Natural killer cell (primary cell): ENCODE measurements at regions not wholly inside any gene's neighbourhood (a gene's known extent, or its start where the extent isn't known, plus 50 kb on each side); places are given as distances from the start of the nearest gene placed in this dataset.

Experiments
- ATAC-seq, 3 donors: fragments of 150-1000 bp in 2 of 3; fragments of 200-7000 bp in 1 of 3; cut with Tn5 transposase; 1 replicate in 1 of 3; 2 replicates in 2 of 3; pipeline ENCODE4 v1.10.0; 2021; ENCODE audit warnings: mild to moderate bottlenecking in 2 of 3, moderate library complexity in 2 of 3
- DNase-seq, 2 donors: peaks; one replicate each; pipeline versions ENCODE4 v3.0.0 to v3.0.0-alpha.2; 2013 to 2021; ENCODE audit warnings: mixed read lengths in 1 of 2
- H3K27ac ChIP-seq: one replicate; pipeline ENCODE4 v1.5.1; 2013; ENCODE audit warnings: mild to moderate bottlenecking, low read length
- H3K27me3 ChIP-seq: one replicate; pipeline ENCODE4 v1.6.1; 2013; ENCODE audit warnings: low read length; ENCODE audit not compliant: control insufficient read depth, insufficient read depth
- H3K36me3 ChIP-seq: one replicate; pipeline ENCODE4 v1.6.1; 2013; ENCODE audit warnings: low read length; ENCODE audit not compliant: control insufficient read depth, insufficient read depth
- H3K4me1 ChIP-seq: one replicate; pipeline ENCODE4 v1.6.1; 2013; ENCODE audit warnings: low read length; ENCODE audit not compliant: control insufficient read depth, insufficient read depth
- H3K4me3 ChIP-seq: one replicate; pipeline ENCODE4 v1.5.1; 2013; ENCODE audit warnings: low read length
- H3K9me3 ChIP-seq: one replicate; pipeline ENCODE4 v1.6.1; 2013; ENCODE audit warnings: low read length; ENCODE audit not compliant: control insufficient read depth, insufficient read depth
- H3K27ac Mint-ChIP-seq, 2 donors: one replicate each; pipeline ENCODE4 v1.8.0; 2022; ENCODE audit warnings: mild to moderate bottlenecking in 2 of 2, mixed read lengths in 2 of 2, moderate library complexity in 1 of 2
- H3K27me3 Mint-ChIP-seq, 2 donors: one replicate each; pipeline ENCODE4 v1.8.0; 2022; ENCODE audit warnings: low read depth in 2 of 2, mixed read lengths in 2 of 2
- H3K36me3 Mint-ChIP-seq: one replicate; pipeline ENCODE4 v1.8.0; 2022; ENCODE audit warnings: mixed read lengths
- H3K4me1 Mint-ChIP-seq, 2 donors: one replicate each; pipeline ENCODE4 v1.8.0; 2022; ENCODE audit warnings: mixed read lengths in 2 of 2
- H3K4me3 Mint-ChIP-seq: one replicate; pipeline ENCODE4 v1.8.0; 2022; ENCODE audit warnings: mild to moderate bottlenecking, moderate library complexity, mixed read lengths
- H3K9me3 Mint-ChIP-seq, 2 donors: one replicate each; pipeline ENCODE4 v1.8.0; 2022; ENCODE audit warnings: mixed read lengths in 2 of 2
- CTCF ChIP-seq: fragments of 200-600 bp; IDR thresholded peaks from one replicate; pipeline ENCODE4 v1.8.0; 2022; ENCODE audit warnings: antibody characterized with exemption
- WGBS: methylation state at CpG from one replicate; pipeline ENCODE4 v1.1.7; 2013; ENCODE audit warnings: missing lambda C conversion rate; ENCODE audit not compliant: insufficient coverage; 5-methylcytosine and 5-hydroxymethylcytosine counted together
- intact Hi-C: fragments of 100-400 bp; cut with micrococcal nuclease; formaldehyde crosslinking; loops from one replicate; pipeline ENCODE4 v1.14.2; 2022

GRCh38 chr10:128237710-128238109 lies 111.5 kb upstream of the MKI67 start:
- Mint-ChIP-seq H3K4me1 (no peaks in the 10 kb centered on the region), H3K9me3 (peaks cover 0 to 3% of the 10 kb centered on the region in 2 donors), H3K27ac (no peak overlapping the region), H3K36me3 (peaks cover 15% of the 10 kb centered on the region), H3K27me3 (peaks cover 0 to 8% of the 10 kb centered on the region in 2 donors), H3K4me3 (no peak overlapping the region)
- Histone ChIP-seq H3K9me3 (no peaks in the 10 kb centered on the region), H3K36me3 (no peaks in the 10 kb centered on the region), H3K4me3 (no peak overlapping the region), H3K27ac (no peak overlapping the region), H3K27me3 (no peaks in the 10 kb centered on the region), H3K4me1 (no peaks in the 10 kb centered on the region)
- ATAC-seq (no peak), DNase-seq (no peak)
- no peak for TF ChIP-seq CTCF
- WGBS = 95% methylated on average over 4 of the region's 5 CpGs
- intact Hi-C loops = no loop called here

DNA sequence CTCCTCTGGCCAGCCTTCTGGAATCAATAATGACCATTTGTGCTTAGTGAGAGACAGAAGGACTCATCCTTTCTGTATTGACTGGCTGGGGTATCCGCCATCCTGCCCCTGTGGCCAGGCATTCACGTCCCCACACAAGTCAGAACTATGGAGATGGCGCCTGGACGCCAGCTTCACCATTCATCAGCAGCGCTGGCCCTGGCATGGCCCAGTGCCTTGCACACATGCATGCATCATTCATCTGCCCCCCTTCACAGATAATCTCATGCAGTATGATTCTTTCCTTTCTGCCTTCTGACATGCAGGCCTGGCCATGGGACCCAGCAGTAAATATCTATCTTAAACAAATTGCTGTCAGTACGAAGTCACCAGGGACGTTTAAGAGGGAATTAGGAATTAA lies 114.8 kb upstream of the MKI67 start:
- H3K27ac ChIP-seq = no peak overlapping the region
- ATAC-seq (no peak), DNase-seq (no peak)
- Mint-ChIP-seq H3K36me3 (no peaks in the 10 kb centered on the region), H3K4me3 (no peak overlapping the region), H3K4me1 (no peaks in the 10 kb centered on the region), H3K27ac (no peak overlapping the region), H3K27me3 (peaks cover 0 to 3% of the 10 kb centered on the region in 2 donors), H3K9me3 (no peaks in the 10 kb centered on the region)
- no peaks in the 10 kb centered on the region for H3K4me1 ChIP-seq
- TF ChIP-seq CTCF = no peak
- intact Hi-C loops = no loop called here
- no peaks in the 10 kb centered on the region for H3K27me3 ChIP-seq
- H3K36me3 ChIP-seq = no peaks in the 10 kb centered on the region
- no peak overlapping the region for H3K4me3 ChIP-seq
- no peaks in the 10 kb centered on the region for H3K9me3 ChIP-seq
- WGBS = 92% methylated on average over 7 of the region's 7 CpGs

DNA sequence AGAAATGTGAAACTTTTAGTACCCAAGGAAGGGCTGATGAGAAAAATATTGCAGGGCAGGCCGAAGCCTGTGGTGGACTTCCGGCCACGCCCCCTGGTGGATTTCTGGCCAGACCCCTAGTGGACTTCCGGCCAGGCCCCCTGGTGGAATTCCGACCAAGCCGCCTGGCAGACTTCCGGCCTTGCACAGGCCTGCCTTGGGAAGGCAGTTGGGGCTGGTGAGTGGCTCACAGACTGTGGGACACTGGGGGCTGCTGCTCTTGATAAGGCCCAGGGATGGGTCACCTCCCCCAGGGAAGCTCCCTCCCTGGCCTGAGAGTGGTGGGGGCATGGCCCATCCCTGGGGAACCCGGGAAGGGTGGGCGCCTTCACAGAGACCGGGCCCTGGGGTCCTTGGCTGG lies 116.4 kb upstream of the MKI67 start:
- Histone ChIP-seq H3K36me3 (no peaks in the 10 kb centered on the region), H3K9me3 (no peaks in the 10 kb centered on the region), H3K27me3 (no peaks in the 10 kb centered on the region), H3K4me3 (no peak overlapping the region), H3K4me1 (no peaks in the 10 kb centered on the region), H3K27ac (no peak overlapping the region)
- no peaks in the 10 kb centered on the region for H3K4me1 Mint-ChIP-seq
- WGBS = 93% methylated on average over 10 of the region's 10 CpGs
- no peak overlapping the region for H3K4me3 Mint-ChIP-seq
- no peaks in the 10 kb centered on the region for H3K36me3 Mint-ChIP-seq
- H3K27me3 Mint-ChIP-seq = no peaks in the 10 kb centered on the region
- no peak for TF ChIP-seq CTCF
- no peaks in the 10 kb centered on the region for H3K9me3 Mint-ChIP-seq
- no peak for DNase-seq
- H3K27ac Mint-ChIP-seq = no peak overlapping the region
- ATAC-seq = no peak
- intact Hi-C loops = no loop called here

DNA sequence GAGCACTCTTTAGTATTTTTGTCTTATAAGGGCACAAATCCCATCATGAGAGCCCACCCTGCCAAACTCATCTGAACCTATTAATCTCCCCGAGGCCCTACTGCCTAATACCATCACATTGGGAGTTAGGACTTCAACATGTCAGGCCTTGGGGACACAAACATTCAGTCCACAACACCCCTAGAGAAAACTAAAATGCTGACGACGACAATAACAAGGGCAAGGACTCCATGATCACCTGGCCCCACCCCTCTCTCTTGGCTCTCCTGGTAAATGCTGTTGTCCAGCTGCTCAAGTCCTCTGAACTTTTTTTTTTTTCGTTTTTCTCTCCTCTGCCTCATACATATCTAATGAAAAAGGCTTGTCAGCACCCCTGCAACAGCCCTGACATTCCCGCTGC lies 118.8 kb upstream of the MKI67 start:
- no peaks in the 10 kb centered on the region for H3K9me3 Mint-ChIP-seq
- H3K36me3 Mint-ChIP-seq = no peaks in the 10 kb centered on the region
- intact Hi-C loops = no loop called here
- H3K27me3 Mint-ChIP-seq = no peaks in the 10 kb centered on the region
- Histone ChIP-seq H3K27ac (no peak overlapping the region), H3K4me1 (no peaks in the 10 kb centered on the region), H3K27me3 (no peaks in the 10 kb centered on the region), H3K4me3 (no peak overlapping the region), H3K9me3 (no peaks in the 10 kb centered on the region), H3K36me3 (no peaks in the 10 kb centered on the region)
- WGBS = 80% methylated on average over 5 of the region's 5 CpGs
- no peak overlapping the region for H3K27ac Mint-ChIP-seq
- no peak overlapping the region for H3K4me3 Mint-ChIP-seq
- DNase-seq (no peak), ATAC-seq (no peak)
- TF ChIP-seq CTCF = no peak
- H3K4me1 Mint-ChIP-seq = no peaks in the 10 kb centered on the region
